Activated B cell treated with CpG ODN at 0.5 μM for 24 hours (primary cell): ENCODE measurements at regions not wholly inside any gene's neighbourhood (a gene's known extent, or its start where the extent isn't known, plus 50 kb on each side); places are given as distances from the start of the nearest gene placed in this dataset.

Experiments
- ATAC-seq: fragments of 200-7000 bp; cut with Tn5 transposase; one replicate; pipeline ENCODE4 v1.10.0; 2021; ENCODE audit warnings: low read depth, mild to moderate bottlenecking, moderate library complexity
- CTCF ChIA-PET: fragments of 350-600 bp; sonication (Branson Sonifier 250); formaldehyde crosslinking; loops from one replicate; lab custom pipeline; 2021; ENCODE audit warnings: antibody characterized with exemption; lab: Charles Lee
- POLR2A ChIA-PET: fragments of 350-600 bp; sonication (Branson Sonifier 250); formaldehyde crosslinking; loops from one replicate; lab custom pipeline; 2021; ENCODE audit warnings: antibody characterized with exemption; lab: Charles Lee
- DNase-seq: peaks from one replicate; pipeline ENCODE4 v3.0.0; 2022
- H3K27ac Mint-ChIP-seq: one replicate; pipeline ENCODE4 v1.8.0; 2020; ENCODE audit warnings: mixed read lengths
- H3K27me3 Mint-ChIP-seq: one replicate; pipeline ENCODE4 v1.8.0; 2021; ENCODE audit warnings: mixed read lengths
- H3K36me3 Mint-ChIP-seq: one replicate; pipeline ENCODE4 v1.8.0; 2021; ENCODE audit warnings: low read depth, mixed read lengths
- H3K4me1 Mint-ChIP-seq: one replicate; pipeline ENCODE4 v1.8.0; 2021; ENCODE audit warnings: mixed read lengths
- H3K4me3 Mint-ChIP-seq: one replicate; pipeline ENCODE4 v1.8.0; 2020; ENCODE audit warnings: mild to moderate bottlenecking, mixed read lengths
- H3K9me3 Mint-ChIP-seq: one replicate; pipeline ENCODE4 v1.8.0; 2020; ENCODE audit warnings: mixed read lengths
- CTCF ChIP-seq: fragments of 200-600 bp; IDR thresholded peaks from one replicate; pipeline ENCODE4 v1.8.0; 2022; ENCODE audit warnings: antibody characterized with exemption, mild to moderate bottlenecking
- intact Hi-C: fragments of 100-400 bp; cut with micrococcal nuclease; formaldehyde crosslinking; loops from one replicate; pipeline ENCODE4 v1.15.1; 2024

GRCh38 chr15:69533522-69533921 is 80.9 kb downstream of the RPLP1 start:
- no peak for DNase-seq
- Mint-ChIP-seq H3K27ac (no peak overlapping the region), H3K9me3 (no peaks in the 10 kb centered on the region), H3K36me3 (no peaks in the 10 kb centered on the region), H3K4me3 (no peak overlapping the region), H3K4me1 (no peaks in the 10 kb centered on the region), H3K27me3 (peaks cover 14% of the 10 kb centered on the region)
- ATAC-seq = no peak
- CTCF ChIA-PET = no interaction called here
- TF ChIP-seq CTCF = no peak
- POLR2A ChIA-PET = no interaction called here
- intact Hi-C loops = no loop called here

GRCh38 chr15:69535101-69535638 is 82.6 kb downstream of the RPLP1 start:
- POLR2A ChIA-PET = interaction anchor here (0.7 kb wide), 1 partner anchor 475 kb away, joined by 3 read pairs; no protein-coding TSS in a partner anchor
- intact Hi-C loops = no loop called here
- H3K36me3 Mint-ChIP-seq = no peaks in the 10 kb centered on the region
- DNase-seq = no peak
- CTCF ChIA-PET = no interaction called here
- H3K27ac Mint-ChIP-seq = no peak overlapping the region
- ATAC-seq = no peak
- H3K27me3 Mint-ChIP-seq = peaks cover 14% of the 10 kb centered on the region
- H3K4me3 Mint-ChIP-seq = no peak overlapping the region
- H3K4me1 Mint-ChIP-seq = no peaks in the 10 kb centered on the region
- no peak for TF ChIP-seq CTCF
- H3K9me3 Mint-ChIP-seq = no peaks in the 10 kb centered on the region

- TF ChIP-seq CTCF = no peak
- POLR2A ChIA-PET = no interaction called here
- intact Hi-C loops = no loop called here
- no peaks in the 10 kb centered on the region for H3K9me3 Mint-ChIP-seq
- H3K4me3 Mint-ChIP-seq = no peak overlapping the region
- ATAC-seq (no peak), DNase-seq (no peak)
- no peaks in the 10 kb centered on the region for H3K4me1 Mint-ChIP-seq
- peaks cover 14% of the 10 kb centered on the region for H3K27me3 Mint-ChIP-seq
- no peaks in the 10 kb centered on the region for H3K36me3 Mint-ChIP-seq
- CTCF ChIA-PET = no interaction called here
- H3K27ac Mint-ChIP-seq = no peak overlapping the region
Measured at GRCh38 chr15:69535998-69536397, 83.4 kb downstream of the RPLP1 start.

- Mint-ChIP-seq H3K27ac (no peak overlapping the region), H3K4me1 (no peaks in the 10 kb centered on the region), H3K36me3 (no peaks in the 10 kb centered on the region), H3K27me3 (peaks cover 14% of the 10 kb centered on the region), H3K4me3 (no peak overlapping the region), H3K9me3 (no peaks in the 10 kb centered on the region)
- ChIA-PET POLR2A (no interaction called here), CTCF (no interaction called here)
- TF ChIP-seq CTCF = no peak
- DNase-seq = no peak
- intact Hi-C loops = no loop called here
- no peak for ATAC-seq
Measured at GRCh38 chr15:69536726-69537512, 84.3 kb downstream of the RPLP1 start.

- ChIA-PET POLR2A (no interaction called here), CTCF (no interaction called here)
- Mint-ChIP-seq H3K27ac (no peak overlapping the region), H3K4me1 (no peaks in the 10 kb centered on the region), H3K4me3 (no peak overlapping the region), H3K9me3 (no peaks in the 10 kb centered on the region), H3K36me3 (no peaks in the 10 kb centered on the region), H3K27me3 (peaks cover 12% of the 10 kb centered on the region)
- ATAC-seq = no peak
- intact Hi-C loops = no loop called here
- no peak for DNase-seq
- no peak for TF ChIP-seq CTCF
Measured at GRCh38 chr15:69537901-69538300, 85.3 kb downstream of the RPLP1 start.
